SK-N-SH treated with all-trans-retinoic acid at 6 μM for 48 hours (cell line): ENCODE measurements at regions not wholly inside any gene's neighbourhood (a gene's known extent, or its start where the extent isn't known, plus 50 kb on each side); places are given as distances from the start of the nearest gene placed in this dataset.
A peak's percentile ranks its signal among the peaks of the same experiment; 100 is the strongest.

Source experiments
- ARNTL ChIP-seq: fragments of 450-650 bp; formaldehyde crosslinking; IDR thresholded peaks from 2 replicates; pipeline ENCODE4 v1.5.0; 2020; ENCODE audit warnings: low read depth, mild to moderate bottlenecking, moderate library complexity, borderline replicate concordance
- CREB5 ChIP-seq: fragments of 250-450 bp; sonication (Bioruptor Pico); IDR thresholded peaks from 2 replicates; pipeline ENCODE4 v1.5.1; 2020; ENCODE audit warnings: low read depth, mild to moderate bottlenecking, moderate library complexity
- ESRRG ChIP-seq: fragments of 250-450 bp; sonication (Bioruptor Pico); IDR thresholded peaks from 2 replicates; pipeline ENCODE4 v1.6.1; 2021; ENCODE audit warnings: mild to moderate bottlenecking
- GLIS3 ChIP-seq: fragments of 250-450 bp; sonication (Bioruptor Pico); IDR thresholded peaks from 2 replicates; pipeline ENCODE4 v1.5.0; 2020; ENCODE audit warnings: mild to moderate bottlenecking, moderate library complexity
- ISL1 ChIP-seq: fragments of 250-450 bp; sonication (Bioruptor Pico); IDR thresholded peaks from 2 replicates; pipeline ENCODE4 v2.1.2; 2022; ENCODE audit warnings: mild to moderate bottlenecking, moderate library complexity
- PATZ1 ChIP-seq: fragments of 250-450 bp; sonication (Bioruptor Pico); IDR thresholded peaks from 2 replicates; pipeline ENCODE4 v1.8.0; 2020; ENCODE audit warnings: mild to moderate bottlenecking, moderate library complexity, borderline replicate concordance
- RARB ChIP-seq: fragments of 250-450 bp; sonication (Bioruptor Pico); IDR thresholded peaks from 2 replicates; pipeline ENCODE4 v1.8.0; 2021; ENCODE audit warnings: mild to moderate bottlenecking, moderate library complexity
- SNAI2 ChIP-seq: fragments of 250-450 bp; sonication (Bioruptor Pico); IDR thresholded peaks from 2 replicates; pipeline ENCODE4 v1.5.0; 2020; ENCODE audit warnings: mild to moderate bottlenecking, moderate library complexity
- TCF4 ChIP-seq: fragments of 250-450 bp; sonication (Bioruptor Pico); IDR thresholded peaks from 2 replicates; pipeline ENCODE4 v1.8.0; 2021; ENCODE audit warnings: mild to moderate bottlenecking, moderate library complexity, borderline replicate concordance
- ZC3H10 ChIP-seq: fragments of 250-450 bp; sonication (Bioruptor Pico); IDR thresholded peaks from 2 replicates; pipeline ENCODE4 v1.5.1; 2021; ENCODE audit warnings: mild to moderate bottlenecking, moderate library complexity
- ZFP3 ChIP-seq: fragments of 250-450 bp; sonication (Bioruptor Pico); IDR thresholded peaks from 2 replicates; pipeline ENCODE4 v1.5.0; 2020; ENCODE audit warnings: mild to moderate bottlenecking, moderate library complexity
- ZFP30 ChIP-seq: fragments of 450-650 bp; formaldehyde crosslinking; IDR thresholded peaks from 2 replicates; pipeline ENCODE4 v1.5.0; 2022; ENCODE audit warnings: mild to moderate bottlenecking, moderate library complexity
- ZNF565 ChIP-seq: fragments of 450-650 bp; formaldehyde crosslinking; conservative IDR thresholded peaks from 2 replicates; pipeline ENCODE4 v1.5.0; 2020; ENCODE audit warnings: low read depth, mild to moderate bottlenecking, moderate library complexity
- ZNF8 ChIP-seq: fragments of 450-650 bp; formaldehyde crosslinking; IDR thresholded peaks from 2 replicates; pipeline ENCODE4 v1.5.0; 2020; ENCODE audit warnings: mild to moderate bottlenecking, moderate library complexity

GRCh38 chr3:181637056-181637455 is 74.7 kb upstream of the SOX2 start:
- TF ChIP-seq ARNTL (no peak), ISL1 (CRISPR knock-in tag) (peak; percentile 41; the same call in 1 of the 2 replicates), CREB5 (CRISPR knock-in tag) (no peak), ZNF8 (CRISPR knock-in tag) (no peak), ESRRG (CRISPR knock-in tag) (no peak), PATZ1 (no peak), SNAI2 (CRISPR knock-in tag) (no peak), ZFP3 (CRISPR knock-in tag) (no peak), ZNF565 (CRISPR knock-in tag) (no peak), ZC3H10 (no peak), RARB (no peak), TCF4 (no peak), ZFP30 (CRISPR knock-in tag) (no peak), GLIS3 (CRISPR knock-in tag) (no peak)
